GM12878 (cell line): ENCODE measurements at regions not wholly inside any gene's neighbourhood (a gene's known extent, or its start where the extent isn't known, plus 50 kb on each side); places are given as distances from the start of the nearest gene placed in this dataset.

ENCODE experiments used
- ATAC-seq: fragments of 200-7000 bp; cut with Tn5 transposase; 3 replicates; pipeline ENCODE4 v1.9.1; 2020; ENCODE audit warnings: mild to moderate bottlenecking, moderate library complexity
- BruUV-seq: library from RNA; stranded (reverse); fragments of 400-500 nt; replicated peaks from 2 replicates; lab custom pipeline; 2021; lab: Mats Ljungman, UMichigan
- CTCF ChIA-PET: fragments of 300-600 bp; sonication (Branson Sonifier 250); formaldehyde crosslinking; extraction: SDS; loops from one replicate; lab custom pipeline; 2021; ENCODE audit warnings: inconsistent platforms; lab: Yijun Ruan, JAX
- POLR2A ChIA-PET: fragments of 350-600 bp; formaldehyde crosslinking; extraction: SDS; loops from one replicate; lab custom pipeline; 2021; ENCODE audit warnings: inconsistent platforms; lab: Charles Lee
- RAD21 ChIA-PET: fragments of 300-600 bp; sonication (Branson Sonifier 250); formaldehyde crosslinking; loops from one replicate; lab custom pipeline; 2023; ENCODE audit warnings: antibody characterized with exemption; ENCODE audit not compliant: unreplicated experiment; lab: Charles Lee
- SMC1A ChIA-PET: fragments of 300-600 bp; sonication (Branson Sonifier 250); formaldehyde crosslinking; loops from one replicate; lab custom pipeline; 2023; ENCODE audit not compliant: unreplicated experiment, uncharacterized antibody; lab: Charles Lee
- DNase-seq: peaks from one replicate; pipeline ENCODE4 v3.0.0-alpha.2; 2011; ENCODE audit warnings: low read depth, low spot score
- FAIRE-seq: peaks from 3 replicates; lab custom pipeline; 2011; peaks lifted over from hg19 to GRCh38; lab: Jason Lieb, UNC
- H2AFZ ChIP-seq: 2 replicates; pipeline ENCODE4 v1.6.0; 2011; ENCODE audit warnings: low read depth, low read length, control low read depth; ENCODE audit not compliant: control insufficient read depth
- H3K27ac ChIP-seq: 2 replicates; pipeline ENCODE4 v1.5.1; 2011; ENCODE audit warnings: control low read depth; ENCODE audit not compliant: control insufficient read depth, insufficient read depth
- H3K27me3 ChIP-seq, 2 experiments: replicated peaks in 1 of 2; 2 replicates each; pipeline versions ENCODE4 v1.6.0 to v1.6.1; 2011; ENCODE audit warnings: low read length in 1 of 2; ENCODE audit not compliant: control insufficient read depth in 2 of 2, insufficient read depth in 2 of 2
- H3K36me3 ChIP-seq, 2 experiments: 2 replicates each; pipeline ENCODE4 v1.5.1; 2011; ENCODE audit warnings: low read length in 1 of 2; ENCODE audit not compliant: control insufficient read depth in 2 of 2, insufficient read depth in 2 of 2
- H3K4me1 ChIP-seq: 2 replicates; pipeline ENCODE4 v1.6.1; 2011; ENCODE audit warnings: mild to moderate bottlenecking, low read length, moderate library complexity, mixed read lengths; ENCODE audit not compliant: control insufficient read depth, insufficient read depth
- H3K4me2 ChIP-seq: 2 replicates; pipeline ENCODE4 v1.6.0; 2011; ENCODE audit warnings: control low read depth; ENCODE audit not compliant: control insufficient read depth, insufficient read depth
- H3K4me3 ChIP-seq: fragments of 200-600 bp; sonication (generic); 2 replicates; pipeline ENCODE4 v1.5.1; 2016
- H3K79me2 ChIP-seq: 2 replicates; pipeline ENCODE4 v1.6.0; 2011; ENCODE audit warnings: low read length; ENCODE audit not compliant: control insufficient read depth, insufficient read depth
- H3K9ac ChIP-seq: 2 replicates; pipeline ENCODE4 v1.8.0; 2011; ENCODE audit warnings: low read length, control low read depth, mixed read lengths; ENCODE audit not compliant: control insufficient read depth, insufficient read depth
- H3K9me3 ChIP-seq: replicated peaks from 3 replicates; pipeline ENCODE4 v1.5.1; 2011; ENCODE audit warnings: mild to moderate bottlenecking, low read length; ENCODE audit not compliant: control insufficient read depth, insufficient read depth
- H4K20me1 ChIP-seq: 2 replicates; pipeline ENCODE4 v1.6.0; 2011; ENCODE audit not compliant: control insufficient read depth, insufficient read depth
- ESRRA ChIP-seq: IDR thresholded peaks from 2 replicates; pipeline ENCODE4 v1.6.1; 2012; ENCODE audit warnings: mild to moderate bottlenecking, low read length, improper control_type of control experiment
- FOS ChIP-seq: IDR thresholded peaks from 3 replicates; pipeline ENCODE4 v1.6.1; 2011; ENCODE audit warnings: borderline replicate concordance; ENCODE audit not compliant: insufficient read length; ENCODE audit errors: extremely low read depth
- HDAC6 ChIP-seq: fragments of 200-600 bp; sonication (generic); IDR thresholded peaks from one replicate; pipeline ENCODE4 v1.8.0; 2017; ENCODE audit warnings: antibody characterized with exemption; ENCODE audit not compliant: unreplicated experiment
- MYB ChIP-seq: fragments of 150-350 bp; IDR thresholded peaks from 2 replicates; pipeline ENCODE4 v1.6.1; 2014; ENCODE audit warnings: mild to moderate bottlenecking, low read depth, low read length, borderline replicate concordance
- NRF1 ChIP-seq: conservative IDR thresholded peaks from 2 replicates; pipeline ENCODE4 v1.6.1; 2011; ENCODE audit warnings: mild to moderate bottlenecking, low read depth, low read length, improper control_type of control experiment
- PKNOX1 ChIP-seq: fragments of 450-650 bp; IDR thresholded peaks from 2 replicates; pipeline ENCODE4 v1.6.1; 2016; ENCODE audit warnings: mild to moderate bottlenecking
- POU2F2 ChIP-seq: IDR thresholded peaks from 3 replicates; pipeline ENCODE4 v1.6.1; 2011; ENCODE audit warnings: low read depth, mild to moderate bottlenecking, low read length, borderline replicate concordance
- RAD51 ChIP-seq: fragments of 450-650 bp; IDR thresholded peaks from 2 replicates; pipeline ENCODE4 v1.6.1; 2016; ENCODE audit warnings: moderate library complexity, mild to moderate bottlenecking, inconsistent platforms
- SMARCA5 ChIP-seq: fragments of 450-650 bp; IDR thresholded peaks from 2 replicates; pipeline ENCODE4 v1.6.1; 2017; ENCODE audit warnings: mild to moderate bottlenecking
- STAT3 ChIP-seq: IDR thresholded peaks from 2 replicates; pipeline ENCODE4 v1.6.1; 2011; ENCODE audit warnings: low read depth, low read length, improper control_type of control experiment
- ZBED1 ChIP-seq: IDR thresholded peaks from 2 replicates; pipeline ENCODE4 v1.6.1; 2016; ENCODE audit warnings: borderline replicate concordance
- ZNF24 ChIP-seq: fragments of 450-650 bp; IDR thresholded peaks from 2 replicates; pipeline ENCODE4 v1.6.1; 2017; ENCODE audit warnings: antibody characterized with exemption, mild to moderate bottlenecking
- ZNF384 ChIP-seq: IDR thresholded peaks from 2 replicates; pipeline ENCODE4 v1.6.1; 2012; ENCODE audit warnings: low read depth, mild to moderate bottlenecking, low read length, improper control_type of control experiment, borderline replicate concordance
- ZNF622 ChIP-seq: fragments of 450-650 bp; IDR thresholded peaks from 2 replicates; pipeline ENCODE4 v1.6.1; 2017; ENCODE audit warnings: mild to moderate bottlenecking, inconsistent platforms
- WGBS: methylation state at CpG from one replicate; pipeline ENCODE4 v1.1.6; 2016; ENCODE audit warnings: low lambda C conversion rate; ENCODE audit not compliant: insufficient replicate concordance, insufficient coverage; ENCODE audit errors: missing lambda C conversion rate; 5-methylcytosine and 5-hydroxymethylcytosine counted together
- in situ Hi-C: fragments of 300-500 bp; cut with MboI; formaldehyde crosslinking; loops from 9 replicates; pipeline ENCODE4 v1.14.3; 2018; ENCODE audit warnings: mixed read lengths
- intact Hi-C: fragments of 100-400 bp; cut with micrococcal nuclease; formaldehyde crosslinking; loops from one replicate; pipeline ENCODE4 v1.14.2; 2022; ENCODE audit not compliant: unreplicated experiment
- TF ChIP-seq, protein P1 (sequence below): fragments of 150-350 bp; IDR thresholded peaks from 2 replicates; pipeline ENCODE4 v1.6.1; 2014; ENCODE audit warnings: mild to moderate bottlenecking, low read depth, low read length
- TF ChIP-seq, protein P2 (sequence below): fragments of 450-650 bp; formaldehyde crosslinking; IDR thresholded peaks from 2 replicates; pipeline ENCODE4 v1.4.0; 2022; ENCODE audit warnings: mild to moderate bottlenecking, moderate library complexity

GRCh38 chr1:166282391-166283137 lies 115.8 kb upstream of the FAM78B start:
- POLR2A ChIA-PET = no interaction called here
- SMC1A ChIA-PET = no interaction called here
- Histone ChIP-seq H3K4me3 (no peak overlapping the region), H3K27ac (no peak overlapping the region), H3K4me1 (no peaks in the 10 kb centered on the region), H3K36me3 (no peaks in the 10 kb centered on the region), H3K27me3 (no peaks in the 10 kb centered on the region)
- BruUV-seq = no TSS peak
- CTCF ChIA-PET = no interaction called here
- intact Hi-C loops = no loop called here
- TF ChIP-seq ZNF384 = no peak
- TF ChIP-seq NRF1 = no peak
- TF ChIP-seq ZNF24 = no peak
- TF ChIP-seq ZBED1 = no peak
- TF ChIP-seq POU2F2 = no peak
- no peak for TF ChIP-seq SMARCA5
- no peak for TF ChIP-seq PKNOX1
- no peak for TF ChIP-seq MYB
- TF ChIP-seq STAT3 = no peak
- no peak for TF ChIP-seq RAD51
- TF ChIP-seq, protein P1, sequence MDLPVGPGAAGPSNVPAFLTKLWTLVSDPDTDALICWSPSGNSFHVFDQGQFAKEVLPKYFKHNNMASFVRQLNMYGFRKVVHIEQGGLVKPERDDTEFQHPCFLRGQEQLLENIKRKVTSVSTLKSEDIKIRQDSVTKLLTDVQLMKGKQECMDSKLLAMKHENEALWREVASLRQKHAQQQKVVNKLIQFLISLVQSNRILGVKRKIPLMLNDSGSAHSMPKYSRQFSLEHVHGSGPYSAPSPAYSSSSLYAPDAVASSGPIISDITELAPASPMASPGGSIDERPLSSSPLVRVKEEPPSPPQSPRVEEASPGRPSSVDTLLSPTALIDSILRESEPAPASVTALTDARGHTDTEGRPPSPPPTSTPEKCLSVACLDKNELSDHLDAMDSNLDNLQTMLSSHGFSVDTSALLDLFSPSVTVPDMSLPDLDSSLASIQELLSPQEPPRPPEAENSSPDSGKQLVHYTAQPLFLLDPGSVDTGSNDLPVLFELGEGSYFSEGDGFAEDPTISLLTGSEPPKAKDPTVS = no peak
- no peak for TF ChIP-seq HDAC6
- no peak for TF ChIP-seq ZNF622
- no peak for TF ChIP-seq FOS
- TF ChIP-seq, protein P2, sequence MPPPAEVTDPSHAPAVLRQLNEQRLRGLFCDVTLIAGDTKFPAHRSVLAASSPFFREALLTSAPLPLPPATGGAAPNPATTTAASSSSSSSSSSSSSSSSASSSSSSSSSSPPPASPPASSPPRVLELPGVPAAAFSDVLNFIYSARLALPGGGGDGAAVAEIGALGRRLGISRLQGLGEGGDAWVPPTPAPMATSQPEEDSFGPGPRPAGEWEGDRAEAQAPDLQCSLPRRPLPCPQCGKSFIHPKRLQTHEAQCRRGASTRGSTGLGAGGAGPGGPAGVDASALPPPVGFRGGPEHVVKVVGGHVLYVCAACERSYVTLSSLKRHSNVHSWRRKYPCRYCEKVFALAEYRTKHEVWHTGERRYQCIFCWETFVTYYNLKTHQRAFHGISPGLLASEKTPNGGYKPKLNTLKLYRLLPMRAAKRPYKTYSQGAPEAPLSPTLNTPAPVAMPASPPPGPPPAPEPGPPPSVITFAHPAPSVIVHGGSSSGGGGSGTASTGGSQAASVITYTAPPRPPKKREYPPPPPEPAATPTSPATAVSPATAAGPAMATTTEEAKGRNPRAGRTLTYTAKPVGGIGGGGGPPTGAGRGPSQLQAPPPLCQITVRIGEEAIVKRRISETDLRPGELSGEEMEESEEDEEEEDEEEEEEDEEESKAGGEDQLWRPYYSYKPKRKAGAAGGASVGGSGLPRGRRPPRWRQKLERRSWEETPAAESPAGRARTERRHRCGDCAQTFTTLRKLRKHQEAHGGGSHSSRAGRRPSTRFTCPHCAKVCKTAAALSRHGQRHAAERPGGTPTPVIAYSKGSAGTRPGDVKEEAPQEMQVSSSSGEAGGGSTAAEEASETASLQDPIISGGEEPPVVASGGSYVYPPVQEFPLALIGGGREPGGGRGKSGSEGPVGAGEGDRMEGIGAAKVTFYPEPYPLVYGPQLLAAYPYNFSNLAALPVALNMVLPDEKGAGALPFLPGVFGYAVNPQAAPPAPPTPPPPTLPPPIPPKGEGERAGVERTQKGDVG (CRISPR knock-in tag) = no peak
- TF ChIP-seq ESRRA = no peak
- TF ChIP-seq, all 136 proteins: peak for 0
- Histone ChIP-seq H4K20me1 (no peaks in the 10 kb centered on the region), H3K4me2 (no peak overlapping the region), H3K79me2 (no peaks in the 10 kb centered on the region), H3K9ac (no peak overlapping the region), H2AFZ (no peak overlapping the region), H3K9me3 (no peaks in the 10 kb centered on the region)
- in situ Hi-C loops = no loop called here
- FAIRE-seq = no peak
- no peak for ATAC-seq
- 15% methylated on average over 3 of the region's 3 CpGs for whole genome bisulfite sequencing
- RAD21 ChIA-PET = no interaction called here
- DNase-seq = no peak
